Stimulated activated naive CD8-positive, alpha-beta T cell treated with anti-CD3 and anti-CD28 coated beads, Interleukin-15, amount 100 ng/mL, for 72 hours (primary cell): ENCODE measurements at regions not wholly inside any gene's neighbourhood (a gene's known extent, or its start where the extent isn't known, plus 50 kb on each side); places are given as distances from the start of the nearest gene placed in this dataset.
"Not testable (repeated sequence)": the region's sequence is repeated elsewhere in the genome, so short reads cannot be mapped to it uniquely, and the experiment has no call there.

Experiments
- ATAC-seq: fragments of 150-1000 bp; cut with Tn5 transposase; 2 replicates; pipeline ENCODE4 v1.10.0; 2021; ENCODE audit warnings: mild to moderate bottlenecking, moderate library complexity
- DNase-seq, 2 donors: peaks; one replicate each; pipeline ENCODE4 v3.0.0; 2021 to 2022
- H3K27ac Mint-ChIP-seq, 2 donors: one replicate each; pipeline ENCODE4 v1.8.0; 2022; ENCODE audit warnings: mild to moderate bottlenecking in 2 of 2, mixed read lengths in 2 of 2, moderate library complexity in 2 of 2
- H3K27me3 Mint-ChIP-seq: one replicate; pipeline ENCODE4 v1.8.0; 2022; ENCODE audit warnings: mixed read lengths
- H3K4me1 Mint-ChIP-seq: one replicate; pipeline ENCODE4 v1.8.0; 2022; ENCODE audit warnings: mild to moderate bottlenecking, mixed read lengths
- H3K4me3 Mint-ChIP-seq, 2 donors: one replicate each; pipeline ENCODE4 v1.8.0; 2022; ENCODE audit warnings: mild to moderate bottlenecking in 2 of 2, mixed read lengths in 2 of 2, moderate library complexity in 1 of 2
- H3K9me3 Mint-ChIP-seq, 2 donors: one replicate each; pipeline ENCODE4 v1.8.0; 2022; ENCODE audit warnings: mixed read lengths in 2 of 2

GRCh38 chr9:80707120-80707519 is 982.2 kb downstream of the TLE1 start:
- Mint-ChIP-seq H3K9me3 (peaks cover 23 to 39% of the 10 kb centered on the region in 2 donors), H3K27me3 (no peaks in the 10 kb centered on the region)
- DNase-seq: no peak

GRCh38 chr9:80701061-80701460 is 988.3 kb downstream of the TLE1 start:
- peaks cover 10 to 14% of the 10 kb centered on the region in 2 donors for H3K9me3 Mint-ChIP-seq
- DNase-seq (no peak), ATAC-seq (no peak)
- H3K27ac Mint-ChIP-seq: no peak overlapping the region
- no peaks in the 10 kb centered on the region for H3K4me1 Mint-ChIP-seq
- H3K27me3 Mint-ChIP-seq: no peaks in the 10 kb centered on the region
- no peak overlapping the region for H3K4me3 Mint-ChIP-seq

More at GRCh38 chr9:80707120-80707519, 982.2 kb downstream of the TLE1 start:
- H3K4me1 Mint-ChIP-seq: no peaks in the 10 kb centered on the region
- no peak overlapping the region for H3K4me3 Mint-ChIP-seq
- H3K27ac Mint-ChIP-seq: no peak overlapping the region
- no peak for ATAC-seq

- H3K4me3 Mint-ChIP-seq: no peak overlapping the region
- no peaks in the 10 kb centered on the region for H3K4me1 Mint-ChIP-seq
- ATAC-seq (no peak), DNase-seq (no peak)
- no peak overlapping the region for H3K27ac Mint-ChIP-seq
- H3K27me3 Mint-ChIP-seq: no peaks in the 10 kb centered on the region
- H3K9me3 Mint-ChIP-seq: peaks cover 7 to 9% of the 10 kb centered on the region in 2 donors
These were observed 989.8 kb downstream of the TLE1 start for GRCh38 chr9:80699511-80699998.

- ATAC-seq: no peak
- no peak overlapping the region for H3K27ac Mint-ChIP-seq
- H3K27me3 Mint-ChIP-seq: no peaks in the 10 kb centered on the region
- H3K4me3 Mint-ChIP-seq: no peak overlapping the region
- H3K9me3 Mint-ChIP-seq: peaks cover 7 to 9% of the 10 kb centered on the region in 2 donors
- H3K4me1 Mint-ChIP-seq: no peaks in the 10 kb centered on the region
- DNase-seq: no peak
These were observed 990.5 kb downstream of the TLE1 start for GRCh38 chr9:80698725-80699410.

GRCh38 chr9:80692751-80693150 is 996.6 kb downstream of the TLE1 start:
- peaks cover 2 to 6% of the 10 kb centered on the region in 2 donors for H3K9me3 Mint-ChIP-seq
- H3K4me3 Mint-ChIP-seq: no peak overlapping the region
- H3K27me3 Mint-ChIP-seq: no peaks in the 10 kb centered on the region
- DNase-seq (no peak), ATAC-seq (no peak)
- H3K4me1 Mint-ChIP-seq: no peaks in the 10 kb centered on the region
- H3K27ac Mint-ChIP-seq: no peak overlapping the region

DNA sequence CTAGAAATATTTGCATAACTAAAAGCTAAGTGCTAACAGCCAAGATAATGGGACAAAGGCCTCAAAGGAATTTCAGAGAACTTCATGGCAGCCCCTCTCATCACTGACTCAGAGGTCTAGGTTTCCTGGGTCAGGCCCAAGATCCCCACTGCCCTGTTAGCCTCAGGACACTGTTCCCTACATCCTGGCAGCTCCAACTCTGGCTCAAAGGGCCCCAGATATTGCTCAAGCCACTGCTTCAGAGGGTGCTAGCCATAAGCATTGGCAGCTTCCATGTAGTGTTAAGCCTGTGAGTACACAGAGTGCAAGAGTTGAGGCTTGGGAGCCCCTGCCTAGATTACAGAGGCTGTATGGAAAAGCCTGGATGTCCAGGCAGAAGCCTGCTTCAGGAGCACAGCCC is 998.1 kb downstream of the TLE1 start:
- Mint-ChIP-seq H3K4me1 (no peaks in the 10 kb centered on the region), H3K4me3 (no peak overlapping the region), H3K9me3 (peaks cover 0 to 5% of the 10 kb centered on the region in 2 donors), H3K27ac (no peak overlapping the region), H3K27me3 (no peaks in the 10 kb centered on the region)
- no peak for DNase-seq
- no peak for ATAC-seq

DNA sequence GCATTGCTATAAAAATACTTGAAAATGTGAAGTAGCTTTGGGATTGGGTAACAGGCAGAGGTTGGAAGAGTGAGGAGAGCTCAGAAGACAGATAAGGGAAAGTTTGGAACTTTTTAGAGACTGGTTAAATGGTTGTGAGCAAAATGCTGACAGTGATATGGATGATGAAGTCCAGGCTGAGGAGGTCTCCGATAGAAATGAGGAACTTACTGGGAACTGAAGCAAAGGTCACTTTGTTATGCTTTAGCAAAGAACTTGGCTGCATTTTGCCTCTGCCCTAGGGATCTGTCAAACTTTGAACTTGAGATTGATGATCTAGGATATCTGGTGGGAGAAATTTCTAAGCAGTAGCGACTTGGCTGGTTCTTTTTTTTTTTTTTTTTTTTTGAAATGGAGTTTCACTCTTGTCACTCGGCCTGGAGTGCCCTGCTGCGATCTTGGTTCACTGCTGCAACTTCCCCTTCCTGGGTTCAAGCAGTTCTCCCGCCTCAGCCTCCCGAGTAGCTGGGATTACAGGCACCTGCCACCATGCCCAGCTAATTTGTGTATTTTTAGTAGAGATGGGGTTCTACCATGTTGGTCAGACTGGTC is 998.9 kb downstream of the TLE1 start:
- Mint-ChIP-seq H3K4me3 (no peak overlapping the region), H3K9me3 (peaks cover 0 to 5% of the 10 kb centered on the region in 2 donors), H3K4me1 (no peaks in the 10 kb centered on the region), H3K27ac (no peak overlapping the region), H3K27me3 (no peaks in the 10 kb centered on the region)
- DNase-seq (no peak), ATAC-seq (no peak)

GRCh38 chr9:80679916-80680315 is 1009.4 kb downstream of the TLE1 start:
- no peaks in the 10 kb centered on the region for H3K27me3 Mint-ChIP-seq

GRCh38 chr9:80678906-80679305 is 1010.4 kb downstream of the TLE1 start:
- Mint-ChIP-seq H3K4me3 (no peak overlapping the region), H3K4me1 (no peaks in the 10 kb centered on the region), H3K27ac (no peak overlapping the region), H3K27me3 (no peaks in the 10 kb centered on the region), H3K9me3 (peaks cover 0 to 7% of the 10 kb centered on the region in 2 donors)
- no peak for ATAC-seq
- DNase-seq: no peak

More at GRCh38 chr9:80679916-80680315, 1009.4 kb downstream of the TLE1 start:
- no peaks in the 10 kb centered on the region for H3K4me1 Mint-ChIP-seq
- ATAC-seq: no peak
- no peak overlapping the region for H3K27ac Mint-ChIP-seq
- H3K9me3 Mint-ChIP-seq: peaks cover 0 to 7% of the 10 kb centered on the region in 2 donors
- no peak overlapping the region for H3K4me3 Mint-ChIP-seq
- no peak for DNase-seq

GRCh38 chr9:80673496-80673895 is 1015.9 kb downstream of the TLE1 start:
- DNase-seq (no peak), ATAC-seq (no peak)
- Mint-ChIP-seq H3K27ac (no peak overlapping the region), H3K4me3 (no peak overlapping the region), H3K27me3 (no peaks in the 10 kb centered on the region), H3K4me1 (no peaks in the 10 kb centered on the region), H3K9me3 (peaks cover 6 to 8% of the 10 kb centered on the region in 2 donors)

- Mint-ChIP-seq H3K4me1 (no peaks in the 10 kb centered on the region), H3K27ac (no peak overlapping the region), H3K4me3 (no peak overlapping the region), H3K9me3 (peaks cover 14 to 20% of the 10 kb centered on the region in 2 donors), H3K27me3 (no peaks in the 10 kb centered on the region)
- ATAC-seq: no peak
- DNase-seq: no peak
These were observed 1023.9 kb downstream of the TLE1 start for GRCh38 chr9:80665479-80665878.

GRCh38 chr9:80664327-80665210 is 1024.8 kb downstream of the TLE1 start:
- DNase-seq: no peak
- peaks cover 13 to 18% of the 10 kb centered on the region in 2 donors for H3K9me3 Mint-ChIP-seq

GRCh38 chr9:80659751-80660150 is 1029.6 kb downstream of the TLE1 start:
- DNase-seq, H3K4me3 Mint-ChIP-seq, ATAC-seq, H3K27me3 Mint-ChIP-seq, H3K4me1 Mint-ChIP-seq: not testable (repeated sequence)
- Mint-ChIP-seq H3K27ac (peak overlapping the region in 1 of 2 donors; percentile 25), H3K9me3 (peaks cover 7 to 11% of the 10 kb centered on the region in 2 donors)

More at GRCh38 chr9:80664327-80665210, 1024.8 kb downstream of the TLE1 start:
- ATAC-seq: no peak
- Mint-ChIP-seq H3K4me1 (no peaks in the 10 kb centered on the region), H3K27ac (no peak overlapping the region), H3K27me3 (no peaks in the 10 kb centered on the region), H3K4me3 (no peak overlapping the region)

GRCh38 chr9:80651044-80651443 is 1038.3 kb downstream of the TLE1 start:
- no peaks in the 10 kb centered on the region for H3K4me1 Mint-ChIP-seq
- DNase-seq (no peak), ATAC-seq (no peak)
- peaks cover 5 to 9% of the 10 kb centered on the region in 2 donors for H3K9me3 Mint-ChIP-seq
- no peak overlapping the region for H3K4me3 Mint-ChIP-seq
- H3K27me3 Mint-ChIP-seq: no peaks in the 10 kb centered on the region
- no peak overlapping the region for H3K27ac Mint-ChIP-seq

DNA sequence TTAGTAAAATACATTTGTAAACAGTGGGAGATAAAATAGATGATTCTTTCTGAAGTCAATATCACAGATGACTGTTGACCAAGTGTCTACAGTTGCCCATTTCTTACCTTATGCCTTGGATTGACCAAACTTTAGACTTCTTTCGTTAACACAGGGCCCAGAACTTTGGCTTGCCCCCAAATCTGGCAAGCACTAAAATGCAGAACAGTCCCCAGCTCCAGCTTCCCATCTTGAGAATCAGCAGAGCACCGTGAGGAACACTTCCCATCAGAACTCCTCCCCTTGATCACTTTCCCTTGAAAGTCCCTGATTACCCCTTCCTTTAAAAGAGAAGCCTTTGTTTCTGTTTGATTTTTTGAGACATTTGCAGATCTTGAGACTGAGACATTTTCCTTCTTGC is 1039.9 kb downstream of the TLE1 start:
- H3K27ac Mint-ChIP-seq: peak overlapping the region in 1 of 2 donors; percentile 63
- ATAC-seq: no peak
- no peak overlapping the region for H3K4me3 Mint-ChIP-seq
- no peak for DNase-seq
- peaks cover 5 to 9% of the 10 kb centered on the region in 2 donors for H3K9me3 Mint-ChIP-seq
- H3K4me1 Mint-ChIP-seq: no peaks in the 10 kb centered on the region
- no peaks in the 10 kb centered on the region for H3K27me3 Mint-ChIP-seq
